ENCODE measurements at regions not wholly inside any gene's neighbourhood (a gene's known extent, or its start where the extent isn't known, plus 50 kb on each side); places are given as distances from the start of the nearest gene placed in this dataset.
"Not testable (repeated sequence)": the region's sequence is repeated elsewhere in the genome, so short reads cannot be mapped to it uniquely, and the experiment has no call there.

DNA sequence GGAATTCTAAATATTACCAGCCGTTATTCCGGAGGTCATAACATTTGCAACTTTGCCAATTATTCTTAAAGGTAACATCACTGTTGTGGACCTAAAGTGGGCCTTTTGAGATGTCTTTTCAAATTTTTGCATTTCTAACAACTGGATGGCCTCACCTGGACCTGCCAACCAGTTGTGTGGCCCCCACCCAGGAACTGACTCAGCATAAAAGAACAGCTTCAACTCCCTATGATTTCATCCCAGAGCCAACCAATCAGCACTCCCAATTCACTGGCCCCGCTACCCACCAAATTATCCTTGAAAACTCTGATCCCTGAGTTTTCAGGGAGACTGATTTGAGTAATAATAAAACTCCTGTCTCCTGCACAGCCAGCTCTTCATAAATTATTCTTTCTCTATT, 489.7 kb upstream of the LMCD1 start:
- Histone ChIP-seq H3K4me3 (no peak overlapping the region), H3K36me3 (no peaks in the 10 kb centered on the region), H3K4me1 (no peaks in the 10 kb centered on the region), H3K9me3 (no peaks in the 10 kb centered on the region), H3K27me3 (no peaks in the 10 kb centered on the region), H3K27ac (no peak overlapping the region)
- ATAC-seq: no peak
- no peak for TF ChIP-seq CTCF (IDR thresholded peaks at IDR 0.05)
- intact Hi-C loops (cut with DNase I): no loop called here
- no peak for DNase-seq

- intact Hi-C loops (cut with DNase I): no loop called here
- Histone ChIP-seq H3K4me3 (no peak overlapping the region), H3K4me1 (no peaks in the 10 kb centered on the region), H3K27me3 (no peaks in the 10 kb centered on the region), H3K9me3 (peaks cover 6% of the 10 kb centered on the region), H3K36me3 (no peaks in the 10 kb centered on the region), H3K27ac (no peak overlapping the region)
- ATAC-seq (no peak), DNase-seq (no peak)
- no peak for TF ChIP-seq CTCF (IDR thresholded peaks at IDR 0.05)
These were observed 481.4 kb upstream of the LMCD1 start for GRCh38 chr3:8020047-8020841.

GRCh38 chr3:8027954-8028353, 473.7 kb upstream of the LMCD1 start:
- ATAC-seq: no peak
- Histone ChIP-seq H3K4me1 (no peaks in the 10 kb centered on the region), H3K27ac (no peak overlapping the region), H3K9me3 (peaks cover 12% of the 10 kb centered on the region), H3K27me3 (no peaks in the 10 kb centered on the region), H3K4me3 (no peak overlapping the region), H3K36me3 (no peaks in the 10 kb centered on the region)
- intact Hi-C loops (cut with DNase I): no loop called here
- no peak for DNase-seq
- no peak for TF ChIP-seq CTCF (IDR thresholded peaks at IDR 0.05)

- no peak for TF ChIP-seq CTCF (IDR thresholded peaks at IDR 0.05)
- intact Hi-C loops (cut with DNase I): no loop called here
- Histone ChIP-seq H3K4me1 (no peaks in the 10 kb centered on the region), H3K9me3 (no peaks in the 10 kb centered on the region), H3K4me3 (no peak overlapping the region), H3K36me3 (no peaks in the 10 kb centered on the region), H3K27ac (no peak overlapping the region), H3K27me3 (no peaks in the 10 kb centered on the region)
- ATAC-seq (no peak), DNase-seq (no peak)
These were observed 451.3 kb upstream of the LMCD1 start for GRCh38 chr3:8050283-8050682.

DNA sequence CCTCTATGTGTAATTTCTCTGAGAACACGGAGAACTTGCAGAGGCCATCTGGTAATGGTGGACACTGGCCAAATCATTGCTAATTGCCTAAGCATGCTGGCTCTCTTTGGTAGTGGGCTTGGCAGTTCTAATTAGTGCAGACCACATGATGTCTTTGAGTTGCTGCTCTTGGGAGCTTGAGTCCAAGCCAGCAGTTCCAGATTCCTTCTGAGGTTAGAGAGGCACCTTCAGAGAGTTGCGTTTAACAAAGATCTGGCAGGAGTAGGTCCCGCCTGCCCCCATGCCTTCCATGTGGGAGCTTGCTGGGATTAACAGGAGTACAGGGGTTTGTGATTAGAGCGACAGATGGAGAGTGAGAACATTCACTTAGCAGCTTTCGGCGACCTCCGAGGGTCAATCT, 449.0 kb upstream of the LMCD1 start:
- DNase-seq: no peak
- Histone ChIP-seq H3K4me1 (no peaks in the 10 kb centered on the region), H3K27ac (no peak overlapping the region), H3K4me3 (no peak overlapping the region), H3K36me3 (no peaks in the 10 kb centered on the region), H3K27me3 (no peaks in the 10 kb centered on the region), H3K9me3 (no peaks in the 10 kb centered on the region)
- ATAC-seq: no peak
- no peak for TF ChIP-seq CTCF (IDR thresholded peaks at IDR 0.05)
- intact Hi-C loops (cut with DNase I): no loop called here

GRCh38 chr3:8068135-8068534, 433.5 kb upstream of the LMCD1 start:
- H3K36me3 ChIP-seq; H3K27me3 ChIP-seq; H3K9me3 ChIP-seq; H3K27ac ChIP-seq; DNase-seq; ATAC-seq; H3K4me1 ChIP-seq; H3K4me3 ChIP-seq; intact Hi-C loops (cut with DNase I): not testable (repeated sequence)

All from upper lobe of right lung (tissue), 1 donor.